PC-3 (cell line): ENCODE measurements at regions not wholly inside any gene's neighbourhood (a gene's known extent, or its start where the extent isn't known, plus 50 kb on each side); places are given as distances from the start of the nearest gene placed in this dataset.

Source experiments
- ATAC-seq: fragments of 200-7000 bp; cut with Tn5 transposase; 2 replicates; pipeline ENCODE4 v1.9.1; 2020; ENCODE audit warnings: mild to moderate bottlenecking, moderate library complexity
- BruUV-seq: library from RNA; stranded (reverse); fragments of 400-500 nt; replicated peaks from 2 replicates; lab custom pipeline; 2021; lab: Mats Ljungman, UMichigan
- CTCF ChIA-PET: fragments of 300-600 bp; sonication (Branson Sonifier 250); formaldehyde crosslinking; loops from one replicate; lab custom pipeline; 2022; ENCODE audit warnings: antibody characterized with exemption; lab: Charles Lee
- POLR2A ChIA-PET: fragments of 300-600 bp; sonication (Branson Sonifier 250); formaldehyde crosslinking; loops from one replicate; lab custom pipeline; 2022; ENCODE audit warnings: antibody characterized with exemption; ENCODE audit not compliant: unreplicated experiment; lab: Charles Lee
- DNase-seq: peaks from one replicate; pipeline ENCODE4 v3.0.0-alpha.2; 2015
- H2AFZ ChIP-seq: fragments of 300-600 bp; sonication (generic); 2 replicates; pipeline ENCODE4 v1.6.0; 2016; ENCODE audit warnings: antibody characterized with exemption, low read length
- H3F3A ChIP-seq: fragments of 300-600 bp; sonication (generic); one replicate; pipeline ENCODE4 v1.6.0; 2017; ENCODE audit warnings: antibody characterized with exemption, low read length, control low read depth, mild to moderate bottlenecking; ENCODE audit not compliant: unreplicated experiment
- H3K27ac ChIP-seq: fragments of 300-600 bp; sonication (generic); 2 replicates; pipeline ENCODE4 v1.5.1; 2016; ENCODE audit warnings: mild to moderate bottlenecking, low read length
- H3K27me3 ChIP-seq: fragments of 300-600 bp; sonication (generic); 2 replicates; pipeline ENCODE4 v1.6.1; 2016; ENCODE audit warnings: low read length, mixed read lengths
- H3K36me3 ChIP-seq: fragments of 300-600 bp; sonication (generic); 2 replicates; pipeline ENCODE4 v1.6.1; 2016; ENCODE audit warnings: low read depth, mixed run types, low read length, mixed read lengths
- H3K4me1 ChIP-seq: fragments of 300-600 bp; sonication (generic); 2 replicates; pipeline ENCODE4 v1.5.1; 2016; ENCODE audit warnings: low read length; ENCODE audit not compliant: insufficient read depth
- H3K4me2 ChIP-seq: fragments of 300-600 bp; sonication (generic); 2 replicates; pipeline ENCODE4 v1.6.0; 2016; ENCODE audit warnings: low read length
- H3K4me3 ChIP-seq: fragments of 300-600 bp; sonication (generic); 2 replicates; pipeline ENCODE4 v1.5.1; 2016; ENCODE audit warnings: mild to moderate bottlenecking, low read length, mixed read lengths
- H3K79me2 ChIP-seq: fragments of 300-600 bp; sonication (generic); 2 replicates; pipeline ENCODE4 v1.6.1; 2017; ENCODE audit warnings: low read length, mixed read lengths
- H3K9ac ChIP-seq: fragments of 300-600 bp; sonication (generic); 2 replicates; pipeline ENCODE4 v1.6.0; 2016; ENCODE audit warnings: mild to moderate bottlenecking, low read length
- H3K9me2 ChIP-seq: fragments of 300-600 bp; sonication (generic); replicated peaks from 2 replicates; pipeline ENCODE4 v1.6.1; 2016; ENCODE audit warnings: mixed run types, low read length, mixed read lengths
- H3K9me3 ChIP-seq: fragments of 300-600 bp; sonication (generic); 2 replicates; pipeline ENCODE4 v1.6.1; 2016; ENCODE audit warnings: low read length, mixed read lengths
- H4K20me1 ChIP-seq: fragments of 300-600 bp; sonication (generic); 2 replicates; pipeline ENCODE4 v1.6.1; 2016; ENCODE audit warnings: low read length, mixed read lengths
- CTCF ChIP-seq: fragments of 300-600 bp; sonication (generic); conservative IDR thresholded peaks from 2 replicates; pipeline ENCODE4 v1.5.1; 2017; ENCODE audit warnings: antibody characterized with exemption, low read depth, mild to moderate bottlenecking, low read length
- EZH2 ChIP-seq: fragments of 300-600 bp; sonication (generic); IDR thresholded peaks from one replicate; pipeline ENCODE4 v1.6.1; 2017; ENCODE audit warnings: antibody characterized with exemption, mild to moderate bottlenecking, low read length; ENCODE audit not compliant: unreplicated experiment
- EZH2phosphoT487 ChIP-seq: fragments of 300-600 bp; sonication (generic); IDR thresholded peaks from 2 replicates; pipeline ENCODE4 v1.6.1; 2018; ENCODE audit warnings: mild to moderate bottlenecking, antibody characterized with exemption, low read length, borderline replicate concordance
- intact Hi-C: fragments of 100-400 bp; cut with micrococcal nuclease; formaldehyde crosslinking; loops from 2 replicates; pipeline ENCODE4 v1.9.0; 2023

- no TSS peak for BruUV-seq
- CTCF ChIA-PET, result no interaction called here
Measured at GRCh38 chr15:97459771-97460170, 500.7 kb upstream of the ARRDC4 start.

GRCh38 chr15:97461226-97461625, 499.3 kb upstream of the ARRDC4 start:
- H2AFZ ChIP-seq, result no peak overlapping the region
- no peaks in the 10 kb centered on the region for H3K9me2 ChIP-seq
- POLR2A ChIA-PET, result no interaction called here
- no peak for ATAC-seq
- no peaks in the 10 kb centered on the region for H3K9me3 ChIP-seq
- DNase-seq, result no peak
- BruUV-seq, result no TSS peak
- H3K4me1 ChIP-seq, result no peaks in the 10 kb centered on the region
- H3K27me3 ChIP-seq, result no peaks in the 10 kb centered on the region
- intact Hi-C loops, result no loop called here
- no peaks in the 10 kb centered on the region for H3K36me3 ChIP-seq
- no peaks in the 10 kb centered on the region for H4K20me1 ChIP-seq
- H3K4me3 ChIP-seq, result no peak overlapping the region
- no peak overlapping the region for H3K4me2 ChIP-seq
- CTCF ChIA-PET, result no interaction called here
- H3K9ac ChIP-seq, result no peak overlapping the region
- H3K79me2 ChIP-seq, result no peaks in the 10 kb centered on the region
- H3K27ac ChIP-seq, result no peak overlapping the region
- H3F3A ChIP-seq, result no peaks in the 10 kb centered on the region
- TF ChIP-seq EZH2 (no peak), CTCF (no peak), EZH2phosphoT487 (no peak)

More at GRCh38 chr15:97459771-97460170, 500.7 kb upstream of the ARRDC4 start:
- POLR2A ChIA-PET, result no interaction called here
- Histone ChIP-seq H3K9ac (no peak overlapping the region), H3K27ac (no peak overlapping the region), H3K4me3 (no peak overlapping the region), H3K36me3 (no peaks in the 10 kb centered on the region), H3K9me3 (no peaks in the 10 kb centered on the region), H3K9me2 (no peaks in the 10 kb centered on the region), H3K4me1 (no peaks in the 10 kb centered on the region), H3K27me3 (no peaks in the 10 kb centered on the region), H3K79me2 (no peaks in the 10 kb centered on the region), H2AFZ (no peak overlapping the region), H4K20me1 (no peaks in the 10 kb centered on the region), H3K4me2 (no peak overlapping the region), H3F3A (no peaks in the 10 kb centered on the region)
- DNase-seq, result no peak
- TF ChIP-seq EZH2, result no peak
- TF ChIP-seq CTCF, result no peak
- TF ChIP-seq EZH2phosphoT487, result no peak
- intact Hi-C loops, result no loop called here
- no peak for ATAC-seq

- DNase-seq, result no peak
- no peak overlapping the region for H3K4me2 ChIP-seq
- no peaks in the 10 kb centered on the region for H3K9me2 ChIP-seq
- no peaks in the 10 kb centered on the region for H3F3A ChIP-seq
- H3K27me3 ChIP-seq, result no peaks in the 10 kb centered on the region
- CTCF ChIA-PET, result no interaction called here
- H2AFZ ChIP-seq, result no peak overlapping the region
- no peak for ATAC-seq
- no peak overlapping the region for H3K27ac ChIP-seq
- no peak overlapping the region for H3K4me3 ChIP-seq
- POLR2A ChIA-PET, result no interaction called here
- no TSS peak for BruUV-seq
- no peak for TF ChIP-seq EZH2phosphoT487
- no peak for TF ChIP-seq CTCF
- TF ChIP-seq EZH2, result no peak
- no peaks in the 10 kb centered on the region for H3K36me3 ChIP-seq
- H3K9me3 ChIP-seq, result no peaks in the 10 kb centered on the region
- H3K9ac ChIP-seq, result no peak overlapping the region
- H4K20me1 ChIP-seq, result no peaks in the 10 kb centered on the region
- no peaks in the 10 kb centered on the region for H3K79me2 ChIP-seq
- H3K4me1 ChIP-seq, result no peaks in the 10 kb centered on the region
- intact Hi-C loops, result no loop called here
Measured at GRCh38 chr15:97463696-97464095, 496.8 kb upstream of the ARRDC4 start.
